ENCODE measurements at regions not wholly inside any gene's neighbourhood (a gene's known extent, or its start where the extent isn't known, plus 50 kb on each side); places are given as distances from the start of the nearest gene placed in this dataset.

DNA sequence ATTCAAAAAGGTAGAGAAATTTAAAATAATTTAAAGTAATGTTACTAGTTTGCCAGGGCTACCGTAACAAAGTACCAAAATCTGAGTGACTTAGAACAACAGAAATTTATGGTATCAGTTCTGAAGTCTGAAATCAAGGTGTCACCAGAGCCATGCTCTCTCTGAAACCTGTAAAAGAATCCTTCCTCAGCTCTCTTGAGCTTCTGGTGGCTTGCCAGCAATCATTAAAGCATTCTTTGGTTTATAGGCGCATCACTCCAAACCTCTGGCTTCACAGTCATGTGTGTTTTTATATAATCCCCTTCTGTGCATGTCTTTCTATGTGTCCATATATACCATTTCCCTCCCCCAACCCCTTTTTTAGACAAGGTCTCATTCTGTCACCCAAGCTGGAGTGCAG lies 220.3 kb downstream of the COX7C start:
- no peak for DNase-seq
- POLR2A ChIA-PET = no interaction called here
- Histone ChIP-seq H3K4me3 (ENCODE audit: control extremely low read depth in 1 of 5, extremely low read depth in 1 of 5, insufficient read depth in 1 of 5, low read depth in 2 of 5, low read length in 4 of 5) (no peak overlapping the region), H4K20me1 (ENCODE audit: control insufficient read depth, insufficient read depth, low read length, poor library complexity, severe bottlenecking) (no peaks in the 10 kb centered on the region), H3K79me2 (ENCODE audit: control insufficient read depth, insufficient read depth, low read length) (no peaks in the 10 kb centered on the region), H3K4me1 (ENCODE audit: control insufficient read depth in 2 of 2, insufficient read depth in 2 of 2, low read length in 2 of 2) (no peaks in the 10 kb centered on the region), H3K36me3 (replicated peaks in 1 of 2; ENCODE audit: control extremely low read depth in 1 of 2, control insufficient read depth in 1 of 2, extremely low read depth in 1 of 2, insufficient read depth in 2 of 2, low read length in 1 of 2) (no peaks in the 10 kb centered on the region), H3K9ac (ENCODE audit: low read length) (no peak overlapping the region), H3K9me3 (ENCODE audit: control extremely low read depth in 1 of 3, control insufficient read depth in 2 of 3, insufficient read depth in 1 of 3, low read length in 2 of 3) (no peaks in the 10 kb centered on the region), H3K4me2 (replicated peaks; ENCODE audit: low read depth, low read length, poor library complexity, severe bottlenecking) (no peak overlapping the region), H3K27me3 (replicated peaks in 1 of 4; ENCODE audit: control extremely low read depth in 1 of 4, control insufficient read depth in 3 of 4, insufficient read depth in 4 of 4, low read length in 3 of 4) (no peaks in the 10 kb centered on the region), H2AFZ (ENCODE audit: insufficient read depth, low read depth, low read length, poor library complexity, severe bottlenecking) (no peak overlapping the region), H3K27ac (ENCODE audit: low read length in 2 of 2) (no peak overlapping the region)
- no peak overlapping the region for H3K27ac Mint-ChIP-seq
- 100% methylated on average over 1 of the region's 2 CpGs for WGBS (ENCODE audit: insufficient coverage)
- no peak for ATAC-seq (ENCODE audit: low read depth)
- intact Hi-C loops (cut with micrococcal nuclease) = no loop called here
- H3K4me1 Mint-ChIP-seq = no peaks in the 10 kb centered on the region
- no peak for TF ChIP-seq EZH2 (IDR thresholded peaks at IDR 0.05; ENCODE audit: borderline replicate concordance, insufficient read depth, low read depth, low read length, poor library complexity, severe bottlenecking)
- TF ChIP-seq, protein P1, sequence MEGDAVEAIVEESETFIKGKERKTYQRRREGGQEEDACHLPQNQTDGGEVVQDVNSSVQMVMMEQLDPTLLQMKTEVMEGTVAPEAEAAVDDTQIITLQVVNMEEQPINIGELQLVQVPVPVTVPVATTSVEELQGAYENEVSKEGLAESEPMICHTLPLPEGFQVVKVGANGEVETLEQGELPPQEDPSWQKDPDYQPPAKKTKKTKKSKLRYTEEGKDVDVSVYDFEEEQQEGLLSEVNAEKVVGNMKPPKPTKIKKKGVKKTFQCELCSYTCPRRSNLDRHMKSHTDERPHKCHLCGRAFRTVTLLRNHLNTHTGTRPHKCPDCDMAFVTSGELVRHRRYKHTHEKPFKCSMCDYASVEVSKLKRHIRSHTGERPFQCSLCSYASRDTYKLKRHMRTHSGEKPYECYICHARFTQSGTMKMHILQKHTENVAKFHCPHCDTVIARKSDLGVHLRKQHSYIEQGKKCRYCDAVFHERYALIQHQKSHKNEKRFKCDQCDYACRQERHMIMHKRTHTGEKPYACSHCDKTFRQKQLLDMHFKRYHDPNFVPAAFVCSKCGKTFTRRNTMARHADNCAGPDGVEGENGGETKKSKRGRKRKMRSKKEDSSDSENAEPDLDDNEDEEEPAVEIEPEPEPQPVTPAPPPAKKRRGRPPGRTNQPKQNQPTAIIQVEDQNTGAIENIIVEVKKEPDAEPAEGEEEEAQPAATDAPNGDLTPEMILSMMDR (IDR thresholded peaks at IDR 0.05) = no peak
- H3K9me3 Mint-ChIP-seq (ENCODE audit: insufficient read depth) = no peaks in the 10 kb centered on the region
- H3K27me3 Mint-ChIP-seq = no peaks in the 10 kb centered on the region
- no peak overlapping the region for H3K4me3 Mint-ChIP-seq
- CTCF ChIA-PET = no interaction called here

DNA sequence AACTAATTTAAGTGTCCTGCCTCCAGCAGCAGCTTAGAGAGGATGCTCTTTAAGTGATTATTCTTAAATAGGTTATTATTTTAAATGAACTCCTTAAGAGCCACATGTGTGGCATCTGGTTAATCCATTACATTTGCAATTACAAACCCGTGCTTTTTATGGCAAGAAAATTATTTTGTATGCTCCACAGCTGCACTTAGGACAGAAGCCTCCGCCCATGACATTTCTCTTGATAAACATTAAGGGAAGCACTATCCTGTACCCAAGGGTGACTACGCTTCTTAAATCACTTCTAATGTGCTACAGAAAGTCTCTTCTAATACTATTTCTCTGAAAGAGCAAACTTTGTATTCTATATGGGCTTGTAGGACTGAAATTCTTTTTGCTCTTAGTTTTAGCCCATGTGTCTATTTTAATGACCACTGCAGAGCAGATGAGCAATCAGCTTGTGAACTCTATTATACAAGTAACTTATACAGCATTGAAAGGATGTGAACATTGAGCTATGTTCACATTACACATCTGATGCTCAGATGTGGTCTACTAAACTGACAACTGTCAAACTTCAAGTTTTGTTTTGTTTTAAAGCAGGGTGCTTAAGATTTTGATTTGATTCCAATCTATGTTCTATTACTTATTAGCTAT lies 223.4 kb downstream of the COX7C start:
- H3K9ac ChIP-seq (ENCODE audit: low read length) = no peak overlapping the region
- H3K9me3 Mint-ChIP-seq (ENCODE audit: insufficient read depth) = no peaks in the 10 kb centered on the region
- no peak for DNase-seq
- no peaks in the 10 kb centered on the region for H3K4me1 ChIP-seq (ENCODE audit: control insufficient read depth in 2 of 2, insufficient read depth in 2 of 2, low read length in 2 of 2)
- no peaks in the 10 kb centered on the region for H3K27me3 ChIP-seq (replicated peaks in 1 of 4; ENCODE audit: control extremely low read depth in 1 of 4, control insufficient read depth in 3 of 4, insufficient read depth in 4 of 4, low read length in 3 of 4)
- H4K20me1 ChIP-seq (ENCODE audit: control insufficient read depth, insufficient read depth, low read length, poor library complexity, severe bottlenecking) = no peaks in the 10 kb centered on the region
- no peak overlapping the region for H3K27ac ChIP-seq (ENCODE audit: low read length in 2 of 2)
- H3K4me1 Mint-ChIP-seq = no peaks in the 10 kb centered on the region
- WGBS (ENCODE audit: insufficient coverage) = no CpG with 5 or more reads among the region's 3 CpGs
- TF ChIP-seq, protein P1 (IDR thresholded peaks at IDR 0.05) = no peak
- TF ChIP-seq EZH2 (IDR thresholded peaks at IDR 0.05; ENCODE audit: borderline replicate concordance, insufficient read depth, low read depth, low read length, poor library complexity, severe bottlenecking) = no peak
- H3K27ac Mint-ChIP-seq = no peak overlapping the region
- H3K79me2 ChIP-seq (ENCODE audit: control insufficient read depth, insufficient read depth, low read length) = no peaks in the 10 kb centered on the region
- H2AFZ ChIP-seq (ENCODE audit: insufficient read depth, low read depth, low read length, poor library complexity, severe bottlenecking) = no peak overlapping the region
- H3K27me3 Mint-ChIP-seq = no peaks in the 10 kb centered on the region
- no peak overlapping the region for H3K4me3 ChIP-seq (ENCODE audit: control extremely low read depth in 1 of 5, extremely low read depth in 1 of 5, insufficient read depth in 1 of 5, low read depth in 2 of 5, low read length in 4 of 5)
- ATAC-seq (ENCODE audit: low read depth) = no peak
- H3K36me3 ChIP-seq (replicated peaks in 1 of 2; ENCODE audit: control extremely low read depth in 1 of 2, control insufficient read depth in 1 of 2, extremely low read depth in 1 of 2, insufficient read depth in 2 of 2, low read length in 1 of 2) = no peaks in the 10 kb centered on the region
- H3K9me3 ChIP-seq (ENCODE audit: control extremely low read depth in 1 of 3, control insufficient read depth in 2 of 3, insufficient read depth in 1 of 3, low read length in 2 of 3) = no peaks in the 10 kb centered on the region
- H3K4me3 Mint-ChIP-seq = no peak overlapping the region
- H3K4me2 ChIP-seq (replicated peaks; ENCODE audit: low read depth, low read length, poor library complexity, severe bottlenecking) = no peak overlapping the region
- ChIA-PET CTCF (no interaction called here), POLR2A (no interaction called here)
- intact Hi-C loops (cut with micrococcal nuclease) = no loop called here

All from B cell (primary cell).